HG03108 (cell line): ENCODE measurements at regions not wholly inside any gene's neighbourhood (a gene's known extent, or its start where the extent isn't known, plus 50 kb on each side); places are given as distances from the start of the nearest gene placed in this dataset.
"Not testable (repeated sequence)": the region's sequence is repeated elsewhere in the genome, so short reads cannot be mapped to it uniquely, and the experiment has no call there.

Source experiments
- ATAC-seq: cut with Tn5 transposase; IDR thresholded peaks from one replicate; pipeline ENCODE4 v1.9.1; 2021; ENCODE audit warnings: moderate library complexity; ENCODE audit not compliant: unreplicated experiment

DNA sequence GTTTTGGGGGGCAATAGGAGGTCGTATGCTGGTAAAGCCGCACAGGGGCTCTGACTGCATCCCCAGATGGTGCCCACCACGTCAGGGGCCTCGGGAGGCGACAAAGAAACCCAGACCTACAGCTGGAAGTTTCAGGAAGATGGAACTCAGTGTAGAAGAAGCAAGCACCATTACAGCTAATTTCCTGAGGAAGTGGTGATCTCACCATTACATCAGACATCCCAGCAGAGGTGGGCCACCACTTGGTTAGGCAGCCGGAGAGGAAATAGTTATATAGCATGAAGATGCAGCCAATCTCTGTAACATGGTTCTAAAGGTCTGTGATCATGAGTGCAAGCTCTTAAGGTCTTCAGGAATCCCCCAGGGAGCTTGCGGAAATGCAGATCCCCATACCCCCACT is 127.3 kb upstream of the PCBD1 start:
- no peak for ATAC-seq

DNA sequence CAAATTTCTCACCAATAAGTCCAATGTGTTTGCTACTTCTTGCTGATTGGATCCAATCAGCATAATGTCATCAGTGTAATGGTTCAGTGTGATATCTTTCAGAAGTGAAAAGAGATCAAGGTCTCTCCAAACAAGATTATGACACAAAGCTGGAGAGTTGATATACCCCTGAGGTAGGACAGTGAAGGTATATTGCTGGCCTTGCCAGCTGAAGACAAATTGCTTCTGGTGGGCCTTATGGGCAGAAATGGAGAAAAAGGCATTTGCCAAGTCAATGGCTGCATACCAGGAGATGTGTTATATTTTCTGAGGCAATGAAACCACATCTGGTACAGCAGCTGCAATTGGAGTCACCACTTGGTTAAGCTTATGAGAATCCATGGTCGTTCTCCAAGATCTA is 131.7 kb upstream of the PCBD1 start:
- not testable (repeated sequence) for ATAC-seq

DNA sequence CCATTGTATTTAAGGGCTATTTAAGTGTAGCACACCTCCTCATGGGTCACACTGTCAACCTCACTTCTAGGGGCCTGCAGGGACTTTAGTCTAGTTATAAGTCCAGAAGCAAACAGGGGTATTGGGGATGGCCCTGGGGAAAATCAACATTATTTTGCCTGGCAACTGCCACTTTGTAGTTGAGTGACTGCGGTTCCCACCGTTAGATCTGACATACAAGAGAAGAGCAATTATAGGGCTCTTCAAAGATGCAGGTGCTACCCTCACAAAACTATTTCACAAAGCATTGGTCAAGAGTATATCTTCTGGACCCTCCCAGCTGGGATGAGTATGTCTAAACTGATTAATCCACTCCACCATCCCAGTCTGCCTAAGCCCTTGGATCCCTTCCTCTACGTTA is 133.0 kb upstream of the PCBD1 start:
- ATAC-seq: no peak

DNA sequence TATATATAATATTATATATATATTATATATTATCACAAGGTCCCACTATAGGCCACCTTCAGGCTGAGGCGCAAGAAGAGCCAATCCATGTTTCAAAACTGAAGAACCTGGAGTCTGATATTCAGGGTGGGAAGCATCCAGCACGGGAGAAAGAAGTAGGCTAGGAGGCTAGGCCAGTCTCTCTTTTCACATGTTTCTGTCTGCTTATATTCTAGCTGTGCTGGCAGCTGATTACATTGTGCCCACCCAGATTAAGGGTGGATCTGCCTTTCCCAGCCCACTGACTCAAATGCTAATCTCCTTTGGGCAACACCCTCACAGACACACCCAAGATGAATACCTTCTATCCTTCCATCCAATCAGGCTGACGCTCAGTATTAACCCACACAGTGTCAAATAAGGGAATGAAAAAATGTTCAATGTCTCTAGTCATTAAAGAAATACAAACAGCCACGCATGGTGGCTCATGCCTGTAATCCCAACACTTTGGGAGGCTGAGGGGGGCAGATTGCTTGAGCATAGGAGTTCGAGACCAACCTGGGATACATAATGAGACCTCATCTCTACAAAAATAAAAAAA is 135.4 kb upstream of the PCBD1 start:
- ATAC-seq: no peak

DNA sequence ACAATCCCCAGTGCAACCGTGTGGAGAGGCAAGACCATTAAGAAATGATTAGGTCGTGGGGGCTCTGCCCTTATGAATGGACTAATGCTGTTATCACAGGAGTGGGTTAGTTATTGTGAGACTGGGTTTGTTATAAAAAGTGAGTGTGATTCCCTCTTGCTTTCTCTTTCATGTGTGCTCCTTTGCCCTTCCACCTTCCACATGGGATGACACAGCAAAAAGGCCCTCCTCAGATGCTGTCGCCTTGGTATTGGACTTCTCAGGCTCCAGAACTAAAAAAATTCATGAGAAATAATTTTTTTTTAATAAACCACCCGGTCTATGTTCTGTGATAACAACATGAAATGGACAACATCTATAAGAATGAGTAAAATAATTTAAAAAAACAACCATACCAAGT is 136.1 kb upstream of the PCBD1 start:
- ATAC-seq: no peak

DNA sequence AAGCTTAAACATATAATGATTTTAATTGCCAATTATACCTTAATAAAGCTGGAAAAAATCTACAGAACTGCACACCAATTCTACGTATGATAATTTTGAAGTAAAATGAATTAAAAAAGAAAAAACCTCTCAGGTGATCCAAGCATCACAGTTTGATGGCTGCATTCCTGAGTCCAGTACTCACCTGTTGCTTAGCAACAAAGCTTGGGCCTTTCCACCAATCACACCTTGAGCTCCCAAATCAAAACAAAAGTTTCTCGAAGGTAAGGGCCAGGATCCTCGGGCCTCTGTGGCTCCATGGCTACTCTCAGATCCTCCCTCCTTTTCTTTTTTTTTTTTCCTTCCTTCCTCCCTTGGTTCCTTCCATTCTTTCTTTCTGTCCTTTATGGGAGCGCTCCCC is 137.2 kb upstream of the PCBD1 start:
- no peak for ATAC-seq

DNA sequence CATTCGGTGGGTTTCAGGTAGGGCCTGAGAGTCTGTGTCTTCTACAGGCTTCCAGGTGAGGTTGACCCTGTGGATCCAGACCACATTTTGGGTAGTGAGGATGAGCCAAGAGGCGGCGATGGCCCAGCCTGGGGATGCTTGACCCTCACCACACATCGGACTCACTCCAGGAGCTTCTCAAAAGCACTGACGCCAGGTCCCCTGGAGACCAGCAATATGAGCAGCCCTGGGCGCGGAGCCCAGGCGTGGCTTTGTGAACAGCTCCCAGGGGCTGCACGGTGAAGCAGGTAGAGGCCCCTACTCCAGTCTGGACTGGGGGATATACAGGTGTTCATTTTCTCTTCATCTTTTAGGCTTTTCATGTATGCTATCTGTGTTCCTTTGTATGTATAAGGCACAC is 139.7 kb upstream of the PCBD1 start:
- ATAC-seq: no peak

DNA sequence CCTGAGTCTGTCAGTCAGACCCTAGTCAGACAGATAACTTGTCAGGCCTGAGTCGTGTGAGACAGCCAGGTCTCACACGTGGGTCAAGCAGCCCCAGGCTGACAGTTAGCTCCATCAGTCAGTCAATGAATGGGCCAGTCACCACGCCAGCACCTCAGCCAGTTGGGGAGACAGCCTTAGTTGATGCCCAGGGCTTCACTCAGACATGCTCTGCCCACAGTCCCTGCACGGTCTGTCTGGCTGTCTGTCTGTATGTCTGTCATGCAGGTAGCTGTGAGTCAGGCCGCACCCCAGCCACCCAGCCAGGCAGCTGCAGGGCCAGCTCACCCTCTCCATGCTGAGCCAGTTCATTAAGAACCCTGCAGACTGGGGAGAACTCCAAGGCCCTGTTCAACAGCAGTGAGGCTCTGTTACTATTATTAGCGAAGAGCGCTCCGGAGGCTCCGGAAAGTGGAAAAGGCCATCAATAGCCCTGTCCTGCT is 141.1 kb upstream of the PCBD1 start:
- ATAC-seq: no peak

DNA sequence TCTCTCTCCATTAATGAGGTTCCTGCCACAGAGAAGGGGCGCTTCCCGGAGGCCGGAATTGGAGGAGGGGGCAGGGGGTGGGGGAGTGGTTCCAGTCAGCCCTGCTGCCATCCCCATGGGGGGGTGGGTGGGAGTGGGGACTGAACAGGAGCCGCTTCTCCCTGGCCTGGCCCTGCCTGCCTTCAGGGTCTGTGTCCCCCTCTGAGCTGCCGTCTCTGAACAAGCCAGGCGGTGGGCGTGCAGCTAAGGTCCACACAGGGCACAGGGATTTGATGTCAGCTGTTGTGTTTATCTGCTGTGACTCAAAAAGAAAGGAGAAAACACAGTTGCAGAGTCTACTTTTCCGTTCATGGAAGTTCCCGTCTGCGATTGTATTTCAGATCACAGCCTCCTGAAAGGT is 141.5 kb upstream of the PCBD1 start:
- ATAC-seq: no peak

DNA sequence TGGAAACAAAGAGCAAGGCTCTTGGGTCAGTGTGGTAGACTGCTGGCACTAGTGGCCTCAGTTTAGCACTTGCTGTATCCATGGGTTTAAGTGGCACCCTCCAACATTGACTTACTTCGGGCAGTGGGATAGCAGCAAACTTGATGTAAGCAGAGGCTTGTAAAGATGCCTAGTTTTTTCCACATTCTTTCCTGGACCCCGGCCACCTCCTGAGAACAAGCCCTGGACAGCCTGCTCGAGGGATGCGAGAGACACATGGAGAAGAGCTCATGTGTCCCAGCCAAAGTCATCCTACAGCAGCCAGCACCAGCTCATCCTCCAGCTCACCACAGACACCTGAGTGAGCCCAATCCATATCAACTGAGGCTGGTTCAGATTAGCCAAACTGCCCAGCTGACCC is 142.7 kb upstream of the PCBD1 start:
- no peak for ATAC-seq

DNA sequence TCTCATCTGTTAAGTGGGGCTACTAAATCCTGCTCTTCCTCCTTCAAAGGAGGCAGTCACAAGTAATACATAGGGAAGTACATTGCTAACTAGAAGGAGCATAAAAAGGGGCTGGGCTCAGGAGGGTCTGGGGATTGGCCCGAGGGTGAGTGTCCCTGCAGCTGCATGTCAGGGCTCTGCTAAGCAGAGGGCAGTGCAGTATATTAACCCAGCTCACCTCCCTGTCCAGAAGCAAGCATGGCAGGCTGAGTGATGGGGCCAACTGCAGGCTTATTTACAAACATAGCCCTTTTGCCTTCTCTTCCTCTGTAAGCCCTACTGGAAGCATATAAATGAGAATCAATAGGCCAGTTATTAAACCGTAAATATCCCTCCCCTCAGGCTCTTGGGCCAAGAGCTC is 143.2 kb upstream of the PCBD1 start:
- no peak for ATAC-seq

DNA sequence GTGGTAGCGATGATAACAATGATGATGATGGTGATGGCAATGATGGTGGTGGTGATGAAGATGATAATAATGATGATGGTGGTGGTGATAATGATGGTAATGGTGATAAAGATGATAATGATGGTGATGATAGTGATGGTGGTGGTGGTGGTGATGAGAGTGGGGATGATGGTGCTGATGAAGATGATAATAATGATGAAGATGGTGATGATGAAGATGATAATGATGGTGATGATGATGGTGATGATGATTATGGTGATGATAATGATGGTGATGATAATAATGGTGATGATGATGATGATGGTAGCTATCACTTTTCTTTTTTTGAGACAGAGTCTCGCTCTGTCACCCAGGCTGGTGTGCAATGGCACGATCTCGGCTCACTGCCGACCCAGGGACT is 144.5 kb upstream of the PCBD1 start:
- ATAC-seq: no peak

DNA sequence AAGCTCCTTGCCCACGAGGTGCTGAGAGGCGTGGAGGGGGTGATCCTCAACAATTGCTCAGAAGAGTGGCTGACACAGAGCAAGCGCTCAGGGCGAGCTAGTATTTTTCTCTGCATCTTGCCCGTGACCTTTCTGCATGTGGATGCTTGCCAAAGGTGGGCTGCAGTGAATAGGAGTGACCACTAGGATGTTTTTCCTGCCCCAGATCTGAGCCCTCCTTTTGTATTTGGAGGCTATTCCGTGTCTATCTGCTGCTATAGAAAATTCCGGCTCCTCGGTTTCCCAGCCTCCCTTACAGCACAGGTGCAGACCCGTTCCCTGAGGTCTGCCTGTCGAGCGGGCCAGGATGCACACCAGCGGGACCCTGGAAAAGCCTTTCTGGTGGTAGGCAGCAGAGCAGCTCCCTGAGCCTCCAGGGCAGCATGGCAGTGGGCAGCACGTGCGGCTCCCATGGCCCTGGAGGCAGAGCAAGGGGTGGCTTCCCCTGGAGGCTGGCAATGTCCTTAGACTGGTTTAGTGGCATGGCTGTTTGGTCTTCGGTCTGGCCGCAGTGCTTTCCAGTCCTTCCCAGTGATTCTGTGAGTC is 145.1 kb upstream of the PCBD1 start:
- ATAC-seq: no peak

DNA sequence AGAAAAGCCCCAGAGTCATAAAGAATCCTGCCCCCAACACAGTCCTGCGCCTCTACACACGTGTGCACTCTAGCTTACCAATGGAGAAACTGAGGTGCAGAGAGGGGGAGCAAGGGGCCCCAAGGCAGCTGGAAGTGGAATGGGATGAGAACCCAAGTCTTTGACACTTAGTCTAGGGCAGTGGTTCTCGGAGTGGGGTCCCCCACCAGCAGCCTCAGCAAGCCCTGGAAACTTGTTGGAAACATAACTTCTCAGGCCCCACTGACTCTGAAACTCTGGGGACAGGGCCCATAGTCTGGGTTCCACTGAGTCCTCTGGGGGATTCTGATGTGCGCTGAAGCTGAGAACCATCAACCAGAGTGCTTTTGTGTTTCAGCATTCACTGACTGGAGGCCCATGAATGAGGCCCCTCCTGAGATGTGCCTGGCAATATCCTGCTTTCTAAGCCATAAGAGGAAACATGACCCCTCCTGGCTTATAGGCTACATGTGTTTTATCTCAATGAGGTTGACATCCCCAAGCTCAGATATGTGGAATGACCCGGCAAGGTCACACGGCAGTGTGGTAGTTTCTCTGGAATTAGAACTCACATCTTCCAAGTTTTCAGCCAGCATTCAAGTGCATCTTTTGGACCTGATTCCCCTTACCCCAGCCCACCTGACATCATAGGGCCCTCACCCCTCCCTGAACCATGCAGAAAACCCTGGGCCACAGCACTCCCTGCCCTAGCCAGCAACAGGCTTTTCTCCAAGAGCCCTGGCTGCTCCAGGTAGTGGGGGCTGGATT is 147.3 kb upstream of the PCBD1 start:
- no peak for ATAC-seq

DNA sequence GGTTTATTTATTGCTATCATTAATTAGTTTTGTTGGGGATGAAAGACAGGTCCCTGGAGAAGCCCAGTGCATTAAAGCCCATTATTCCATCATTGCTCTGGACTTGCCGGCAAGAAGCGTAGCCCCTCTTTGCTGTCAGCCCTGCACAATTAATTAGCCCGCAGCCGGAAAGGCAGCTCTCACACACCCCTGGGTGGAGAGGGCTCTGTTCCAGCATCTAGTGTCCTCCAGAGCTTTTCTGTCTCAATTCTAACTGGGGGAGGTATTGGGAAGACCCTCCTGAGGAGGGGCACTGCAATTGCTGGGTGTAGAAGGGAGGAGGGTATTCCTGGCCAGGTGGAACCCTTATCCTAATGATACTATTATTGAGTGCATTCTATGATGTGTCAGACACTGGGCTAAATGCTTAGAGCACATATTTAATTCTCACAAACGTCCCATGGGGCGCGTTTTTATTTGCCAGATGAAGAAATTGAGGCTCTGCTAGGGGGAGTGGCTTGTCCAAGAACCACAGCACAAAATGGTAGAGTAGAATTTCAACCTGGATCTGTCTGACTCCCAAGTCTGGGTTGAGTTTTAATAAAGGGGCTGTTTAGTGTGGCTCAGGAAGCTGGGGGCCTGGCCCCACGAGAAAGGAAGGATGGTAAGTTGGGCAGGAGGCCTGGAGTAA is 148.1 kb upstream of the PCBD1 start:
- no peak for ATAC-seq

DNA sequence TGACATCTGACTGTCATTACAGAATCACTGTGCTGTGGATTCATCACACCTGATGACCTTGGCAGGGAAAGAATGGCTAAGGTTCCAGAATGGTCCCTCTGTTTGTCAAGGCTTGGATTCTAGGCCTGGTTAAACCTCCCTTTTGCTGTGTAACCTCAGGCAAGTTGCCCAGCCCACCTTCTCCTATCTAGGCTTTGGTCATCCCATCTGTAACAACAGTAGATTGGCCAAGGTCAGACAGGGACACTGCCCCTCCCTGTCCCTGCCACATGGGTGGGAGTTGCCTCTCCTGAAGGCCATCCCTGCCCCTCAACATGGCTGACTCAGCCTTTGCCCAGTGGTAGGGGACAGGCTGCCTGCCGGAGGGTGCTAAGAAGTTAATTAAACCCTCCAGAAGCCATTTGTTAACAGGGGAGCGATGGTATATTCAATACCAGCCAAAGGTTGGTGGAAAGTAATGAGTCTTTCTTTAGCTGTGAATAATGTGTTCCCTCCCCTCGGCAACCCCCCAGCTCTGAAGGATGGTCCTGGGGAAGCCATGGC is 149.8 kb upstream of the PCBD1 start:
- no peak for ATAC-seq

DNA sequence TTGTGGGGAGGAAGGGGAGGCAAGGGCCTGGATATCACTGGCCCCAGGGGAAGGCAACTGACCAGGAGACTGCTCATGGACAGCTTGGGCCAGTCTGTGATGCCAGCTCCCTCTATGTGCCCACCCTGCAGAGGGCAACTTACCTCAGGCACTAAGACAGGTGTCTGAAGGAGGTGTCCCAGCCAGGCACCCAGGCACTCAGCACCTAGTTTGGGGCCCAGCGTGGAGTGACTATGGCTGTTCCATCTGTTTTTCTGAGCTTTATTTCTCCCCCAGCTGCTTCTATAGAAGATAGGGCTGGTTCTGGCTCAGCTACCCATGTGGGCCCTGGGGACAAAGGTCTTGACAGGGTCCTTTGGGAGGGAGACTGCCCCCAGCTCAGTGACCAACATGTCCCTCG is 150.6 kb upstream of the PCBD1 start:
- no peak for ATAC-seq

DNA sequence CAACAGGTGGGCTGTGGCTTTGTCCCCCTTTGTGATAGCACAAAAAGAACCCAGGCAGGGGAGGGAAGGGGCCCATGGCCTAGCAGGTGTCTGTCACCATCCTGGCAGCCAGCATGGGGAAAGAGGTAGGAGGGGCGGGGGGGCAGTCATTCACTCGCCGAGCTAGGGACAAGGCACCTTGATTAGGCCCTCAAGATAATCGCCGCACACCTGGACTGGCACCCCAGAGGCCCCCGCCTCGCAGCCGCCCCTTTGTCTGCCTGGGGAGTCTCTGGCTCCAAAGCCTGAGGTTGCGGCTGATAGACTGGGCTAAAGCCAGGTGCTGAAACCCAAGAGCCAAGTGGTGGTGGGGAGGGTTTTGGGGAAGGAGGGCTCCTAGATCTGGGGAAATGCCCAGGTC is 151.2 kb upstream of the PCBD1 start:
- no peak for ATAC-seq

DNA sequence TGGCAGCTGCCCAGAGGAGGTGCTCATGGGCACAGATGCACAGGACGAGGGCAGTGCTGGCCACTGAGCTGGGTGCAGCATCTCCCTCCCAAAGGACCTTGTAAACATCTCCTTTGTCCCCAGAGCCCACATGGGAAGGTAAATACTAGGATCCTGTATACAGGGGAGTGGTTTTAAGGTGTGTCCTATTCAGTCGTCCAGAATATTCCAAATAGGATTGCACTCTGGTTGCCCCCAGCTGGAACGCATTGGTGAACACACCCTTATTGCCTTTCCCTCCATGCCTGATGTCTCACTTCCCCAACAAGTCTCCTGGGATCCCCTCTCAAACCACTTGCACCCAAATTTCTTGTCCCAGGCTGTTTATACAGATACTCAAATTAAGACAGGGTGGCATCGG is 152.0 kb upstream of the PCBD1 start:
- ATAC-seq: no peak

DNA sequence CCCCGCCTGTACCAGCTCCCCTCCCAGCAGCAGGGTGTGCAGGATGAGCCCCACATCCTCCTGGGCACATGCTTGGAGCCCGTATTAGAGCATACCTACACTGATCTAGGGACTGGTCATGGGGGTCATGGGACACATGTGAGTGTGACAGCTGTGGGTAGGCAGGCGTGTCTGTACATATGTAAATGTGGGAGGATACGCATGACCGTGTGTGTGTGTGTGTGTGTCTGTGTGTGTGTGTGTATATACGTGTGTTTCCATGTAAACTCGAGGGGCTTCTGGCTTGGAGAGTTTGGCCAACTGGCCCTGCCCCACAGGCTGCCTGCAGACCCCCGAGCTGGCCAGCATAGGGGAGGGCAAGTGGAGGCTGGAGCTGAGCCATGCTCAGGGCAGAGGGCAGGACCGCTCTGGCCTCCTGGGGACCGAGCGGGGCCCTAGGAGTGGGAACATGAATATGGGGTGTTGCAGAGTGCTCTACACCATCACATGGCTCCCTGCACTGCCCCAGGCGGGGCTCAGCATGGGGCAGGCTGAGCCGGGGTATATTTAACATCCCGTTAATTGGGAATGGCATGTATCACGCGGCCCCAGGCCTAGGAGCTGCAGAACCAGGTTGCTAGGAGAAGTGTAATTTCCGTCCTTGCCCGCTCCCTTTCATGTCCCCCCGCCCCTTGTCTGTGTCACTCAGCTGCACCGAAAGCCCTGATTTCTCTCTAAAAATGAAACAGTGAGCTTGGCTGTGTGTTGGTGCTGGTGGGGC is 152.7 kb upstream of the PCBD1 start:
- ATAC-seq: no peak

DNA sequence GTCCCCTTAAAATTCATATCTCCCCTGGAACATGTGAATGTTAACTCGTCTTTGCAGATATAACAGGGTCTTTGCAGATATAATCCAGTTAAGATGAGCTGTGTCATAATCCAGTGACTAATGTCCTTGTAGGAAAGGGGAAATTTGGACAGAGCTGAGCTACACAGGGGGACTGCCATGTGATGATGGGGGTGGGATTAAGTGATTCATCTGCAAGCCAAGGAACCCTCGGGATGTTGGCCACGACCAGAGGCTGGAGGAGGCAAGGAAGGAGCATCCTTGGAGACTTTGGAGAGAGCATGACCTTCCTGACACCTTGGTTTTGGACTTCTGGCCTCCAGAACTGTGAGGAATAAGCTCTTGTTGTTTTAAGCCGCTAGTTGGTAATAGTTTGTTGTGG is 153.9 kb upstream of the PCBD1 start:
- ATAC-seq: no peak
